ES-I3 (cell line): ENCODE measurements at regions not wholly inside any gene's neighbourhood (a gene's known extent, or its start where the extent isn't known, plus 50 kb on each side); places are given as distances from the start of the nearest gene placed in this dataset.

ENCODE experiments used
- H3K36me3 ChIP-seq: 2 replicates; pipeline ENCODE4 v1.6.1; 2013; ENCODE audit warnings: mild to moderate bottlenecking, low read length, control low read depth, moderate library complexity; ENCODE audit not compliant: insufficient read depth
- H3K4me1 ChIP-seq: 2 replicates; pipeline ENCODE4 v1.6.1; 2013; ENCODE audit warnings: mild to moderate bottlenecking, control low read depth, low read length; ENCODE audit not compliant: insufficient read depth
- H3K9ac ChIP-seq: 2 replicates; pipeline ENCODE4 v1.6.1; 2013; ENCODE audit warnings: low read depth, mild to moderate bottlenecking, low read length, moderate library complexity
- H3K9me3 ChIP-seq: 2 replicates; pipeline ENCODE4 v1.6.1; 2013; ENCODE audit warnings: mild to moderate bottlenecking, low read length, moderate library complexity; ENCODE audit not compliant: control insufficient read depth, insufficient read depth

- Histone ChIP-seq H3K9me3 (no peaks in the 10 kb centered on the region; the same call in 1 of the 2 replicates), H3K4me1 (peaks cover 15% of the 10 kb centered on the region; the same call in 1 of the 2 replicates), H3K9ac (no peak overlapping the region), H3K36me3 (no peaks in the 10 kb centered on the region)
Observed at GRCh38 chr13:76723551-76724232, 162.5 kb downstream of the KCTD12 start.

- Histone ChIP-seq H3K4me1 (peaks cover 15% of the 10 kb centered on the region; the same call in 1 of the 2 replicates), H3K9ac (no peak overlapping the region), H3K9me3 (no peaks in the 10 kb centered on the region; the same call in 1 of the 2 replicates), H3K36me3 (no peaks in the 10 kb centered on the region)
Observed at GRCh38 chr13:76722782-76723181, 163.4 kb downstream of the KCTD12 start.

- Histone ChIP-seq H3K36me3 (no peaks in the 10 kb centered on the region), H3K9me3 (no peaks in the 10 kb centered on the region), H3K9ac (no peak overlapping the region), H3K4me1 (peaks cover 15% of the 10 kb centered on the region; the same call in 1 of the 2 replicates)
Observed at GRCh38 chr13:76720821-76721220, 165.4 kb downstream of the KCTD12 start.

- Histone ChIP-seq H3K36me3 (no peaks in the 10 kb centered on the region), H3K4me1 (peaks cover 12% of the 10 kb centered on the region; the same call in 1 of the 2 replicates), H3K9me3 (no peaks in the 10 kb centered on the region), H3K9ac (no peak overlapping the region)
Observed at GRCh38 chr13:76720416-76720815, 165.8 kb downstream of the KCTD12 start.

- H3K9ac ChIP-seq = no peak overlapping the region
- H3K4me1 ChIP-seq = peaks cover 12% of the 10 kb centered on the region; the same call in 1 of the 2 replicates
- no peaks in the 10 kb centered on the region for H3K9me3 ChIP-seq
- no peaks in the 10 kb centered on the region for H3K36me3 ChIP-seq
Observed at GRCh38 chr13:76719955-76720354, 166.2 kb downstream of the KCTD12 start.

GRCh38 chr13:76717092-76717491 lies 169.1 kb downstream of the KCTD12 start:
- Histone ChIP-seq H3K9ac (no peak overlapping the region), H3K4me1 (peaks cover 6% of the 10 kb centered on the region; the same call in 1 of the 2 replicates), H3K9me3 (no peaks in the 10 kb centered on the region), H3K36me3 (no peaks in the 10 kb centered on the region)

- peaks cover 6% of the 10 kb centered on the region; the same call in 1 of the 2 replicates for H3K4me1 ChIP-seq
- no peak overlapping the region for H3K9ac ChIP-seq
- H3K36me3 ChIP-seq = no peaks in the 10 kb centered on the region
- H3K9me3 ChIP-seq = no peaks in the 10 kb centered on the region
Observed at GRCh38 chr13:76715621-76716020, 170.6 kb downstream of the KCTD12 start.

- H3K9me3 ChIP-seq = no peaks in the 10 kb centered on the region
- no peak overlapping the region for H3K9ac ChIP-seq
- H3K4me1 ChIP-seq = peaks cover 6% of the 10 kb centered on the region; the same call in 1 of the 2 replicates
- H3K36me3 ChIP-seq = no peaks in the 10 kb centered on the region
Observed at GRCh38 chr13:76715075-76715474, 171.1 kb downstream of the KCTD12 start.

- H3K9ac ChIP-seq = no peak overlapping the region
- H3K36me3 ChIP-seq = no peaks in the 10 kb centered on the region
- H3K4me1 ChIP-seq = peaks cover 6% of the 10 kb centered on the region; the same call in 1 of the 2 replicates
- no peaks in the 10 kb centered on the region for H3K9me3 ChIP-seq
Observed at GRCh38 chr13:76713280-76713679, 172.9 kb downstream of the KCTD12 start.

- H3K36me3 ChIP-seq = no peaks in the 10 kb centered on the region
- peaks cover 6% of the 10 kb centered on the region; the same call in 1 of the 2 replicates for H3K4me1 ChIP-seq
- H3K9me3 ChIP-seq = no peaks in the 10 kb centered on the region
- no peak overlapping the region for H3K9ac ChIP-seq
Observed at GRCh38 chr13:76711550-76712182, 174.5 kb downstream of the KCTD12 start.

- no peaks in the 10 kb centered on the region for H3K9me3 ChIP-seq
- H3K4me1 ChIP-seq = no peaks in the 10 kb centered on the region
- no peak overlapping the region for H3K9ac ChIP-seq
- H3K36me3 ChIP-seq = no peaks in the 10 kb centered on the region
Observed at GRCh38 chr13:76709851-76710250, 176.4 kb downstream of the KCTD12 start.

GRCh38 chr13:76708138-76708688 lies 178.0 kb downstream of the KCTD12 start:
- Histone ChIP-seq H3K9me3 (no peaks in the 10 kb centered on the region), H3K36me3 (no peaks in the 10 kb centered on the region), H3K4me1 (no peaks in the 10 kb centered on the region), H3K9ac (no peak overlapping the region)

- Histone ChIP-seq H3K9ac (no peak overlapping the region), H3K36me3 (no peaks in the 10 kb centered on the region), H3K9me3 (no peaks in the 10 kb centered on the region), H3K4me1 (no peaks in the 10 kb centered on the region)
Observed at GRCh38 chr13:76707360-76707759, 178.8 kb downstream of the KCTD12 start.

GRCh38 chr13:76703621-76704288 lies 182.4 kb downstream of the KCTD12 start:
- no peaks in the 10 kb centered on the region for H3K9me3 ChIP-seq
- H3K36me3 ChIP-seq = no peaks in the 10 kb centered on the region
- no peaks in the 10 kb centered on the region for H3K4me1 ChIP-seq
- no peak overlapping the region for H3K9ac ChIP-seq
